GM18909 (cell line): ENCODE measurements at regions not wholly inside any gene's neighbourhood (a gene's known extent, or its start where the extent isn't known, plus 50 kb on each side); places are given as distances from the start of the nearest gene placed in this dataset.
"Not testable (repeated sequence)": the region's sequence is repeated elsewhere in the genome, so short reads cannot be mapped to it uniquely, and the experiment has no call there.

Experiments
- ATAC-seq: cut with Tn5 transposase; IDR thresholded peaks from one replicate; pipeline ENCODE4 v1.9.1; 2021; ENCODE audit warnings: mild to moderate bottlenecking; ENCODE audit not compliant: unreplicated experiment, poor library complexity

- ATAC-seq = no peak
Measured at GRCh38 chr3:124043023-124043422, 51.1 kb upstream of the ROPN1 start.

GRCh38 chr3:124044956-124045355 is 53.0 kb upstream of the ROPN1 start:
- ATAC-seq = no peak

DNA sequence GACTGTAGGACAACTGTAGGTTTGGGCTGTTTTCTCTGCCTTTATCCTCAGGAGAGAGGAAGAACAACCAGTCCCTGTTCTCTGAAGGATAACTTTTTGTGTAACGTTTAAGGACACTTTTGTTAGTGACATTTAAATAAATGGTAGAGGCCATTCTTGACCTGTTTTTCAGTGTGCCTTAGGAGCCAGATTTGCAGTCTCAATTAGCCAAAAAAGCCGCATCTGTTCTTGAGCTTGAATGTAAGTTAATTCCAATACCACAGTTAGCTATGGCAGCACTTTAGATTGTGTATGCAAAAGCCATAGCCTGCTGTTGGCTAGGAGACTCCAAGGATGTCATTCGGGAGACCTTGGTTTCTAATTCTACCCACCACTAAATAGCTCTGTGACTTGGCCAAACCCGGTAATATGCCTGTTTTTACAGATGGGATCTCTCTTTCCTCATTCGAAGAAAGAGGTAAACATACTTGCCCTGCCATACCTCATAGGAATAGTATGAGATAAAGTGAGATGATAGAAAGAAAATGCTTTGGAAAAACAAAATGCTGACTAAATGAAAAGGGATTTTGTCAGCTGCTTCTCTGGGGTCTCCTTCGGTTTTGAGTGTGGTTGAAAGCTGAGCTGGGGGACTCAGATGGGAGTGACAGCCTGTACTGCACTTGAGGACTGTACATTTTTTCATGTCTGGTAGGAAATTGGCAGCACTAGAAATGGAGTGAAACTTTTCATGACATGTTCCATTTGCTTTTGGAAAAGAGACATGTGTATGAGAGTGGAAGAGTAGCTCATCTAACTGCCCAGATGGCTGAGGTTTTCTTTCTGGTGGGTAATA is 57.3 kb upstream of the ROPN1 start:
- no peak for ATAC-seq

- ATAC-seq = no peak
Measured at GRCh38 chr3:124051636-124052035, 59.7 kb upstream of the ROPN1 start.

DNA sequence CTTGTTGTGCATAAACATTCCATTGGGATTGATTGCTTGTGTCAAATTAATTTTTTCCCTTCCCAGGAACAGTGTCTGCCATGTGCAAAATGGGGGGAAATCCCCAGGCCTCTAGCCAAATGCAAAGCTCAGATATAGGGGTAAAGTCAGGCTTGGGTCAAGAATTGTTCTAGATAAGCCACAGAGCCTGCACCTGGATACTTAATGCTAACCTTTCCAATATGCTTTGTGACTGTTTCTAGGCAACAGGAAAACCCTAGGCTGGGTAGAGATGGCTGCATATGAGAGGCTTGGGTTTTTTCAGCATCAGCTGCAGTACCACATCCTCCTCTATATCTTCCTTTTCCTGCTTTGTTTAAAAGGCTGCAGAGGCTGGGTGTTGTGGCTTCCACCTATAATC is 61.9 kb upstream of the ROPN1 start:
- no peak for ATAC-seq

- ATAC-seq = no peak
Measured at GRCh38 chr3:124056846-124057245, 64.9 kb upstream of the ROPN1 start.

DNA sequence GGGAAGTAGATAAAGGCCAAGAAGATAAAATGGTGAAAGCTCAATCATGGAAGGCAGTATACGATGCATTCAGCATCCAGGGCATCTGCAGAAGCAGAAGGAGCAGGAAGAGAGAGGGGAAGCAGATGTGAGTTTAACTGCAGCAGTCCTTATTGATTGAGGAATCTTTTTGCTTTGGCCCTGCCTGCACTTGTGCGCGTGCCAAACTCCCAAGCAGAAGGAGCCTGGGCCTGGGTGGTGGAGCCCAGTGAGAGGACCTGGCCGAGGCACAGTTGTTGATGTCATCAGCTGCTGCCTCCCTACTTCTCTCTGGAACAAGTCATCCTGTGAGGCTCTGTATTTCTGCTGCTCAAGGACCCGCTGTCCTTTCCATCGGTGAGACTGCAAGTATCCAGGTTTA is 65.5 kb upstream of the ROPN1 start:
- ATAC-seq = no peak

DNA sequence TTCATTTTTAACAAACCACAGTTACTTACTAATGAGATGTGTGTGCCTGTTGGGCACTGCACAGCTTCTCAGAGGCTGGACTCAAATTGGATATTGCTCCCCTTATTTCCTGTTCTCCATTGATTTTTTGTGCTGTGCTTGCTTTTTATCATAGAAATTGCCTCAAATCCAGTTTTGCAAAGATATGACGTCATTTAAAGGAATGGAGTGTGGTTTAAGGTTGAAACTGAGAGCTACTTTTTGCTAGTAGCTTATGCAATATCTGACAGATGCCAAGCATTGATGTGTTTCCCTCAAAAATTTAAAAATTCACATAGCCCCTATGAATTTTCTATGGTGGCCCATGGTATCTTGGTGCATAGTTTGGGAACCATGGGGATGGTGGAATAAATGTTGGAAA is 67.7 kb upstream of the ROPN1 start:
- no peak for ATAC-seq

- ATAC-seq = no peak
Measured at GRCh38 chr3:124063197-124063909, 71.4 kb upstream of the ROPN1 start.

- no peak for ATAC-seq
Measured at GRCh38 chr3:124064050-124064449, 72.1 kb upstream of the ROPN1 start.

- ATAC-seq = not testable (repeated sequence)
Measured at GRCh38 chr3:124066543-124066942, 74.6 kb upstream of the ROPN1 start.

GRCh38 chr3:124069706-124070105 is 77.8 kb upstream of the ROPN1 start:
- not testable (repeated sequence) for ATAC-seq

DNA sequence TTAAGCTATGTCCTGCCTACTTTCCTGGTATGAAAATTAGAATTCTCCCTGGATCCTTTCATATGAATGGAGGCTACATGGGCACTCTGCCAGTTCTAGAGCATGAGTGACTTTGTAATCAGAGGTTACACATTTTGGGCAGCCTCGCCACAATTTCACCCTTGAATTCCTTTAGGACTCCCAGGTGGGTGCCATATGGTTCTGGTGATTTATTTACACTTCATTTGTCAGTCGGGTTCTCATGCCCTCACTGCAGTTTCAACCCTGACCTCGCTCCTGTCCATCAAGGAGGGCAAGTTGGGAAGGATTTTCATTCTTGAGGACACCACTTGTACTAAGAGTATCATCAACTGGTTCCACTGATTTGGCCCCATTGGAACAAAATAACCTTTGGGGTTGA is 83.2 kb upstream of the ROPN1 start:
- ATAC-seq = not testable (repeated sequence)

GRCh38 chr3:124075753-124076152 is 83.8 kb upstream of the ROPN1 start:
- no peak for ATAC-seq

GRCh38 chr3:124076235-124076634 is 84.3 kb upstream of the ROPN1 start:
- ATAC-seq = no peak

DNA sequence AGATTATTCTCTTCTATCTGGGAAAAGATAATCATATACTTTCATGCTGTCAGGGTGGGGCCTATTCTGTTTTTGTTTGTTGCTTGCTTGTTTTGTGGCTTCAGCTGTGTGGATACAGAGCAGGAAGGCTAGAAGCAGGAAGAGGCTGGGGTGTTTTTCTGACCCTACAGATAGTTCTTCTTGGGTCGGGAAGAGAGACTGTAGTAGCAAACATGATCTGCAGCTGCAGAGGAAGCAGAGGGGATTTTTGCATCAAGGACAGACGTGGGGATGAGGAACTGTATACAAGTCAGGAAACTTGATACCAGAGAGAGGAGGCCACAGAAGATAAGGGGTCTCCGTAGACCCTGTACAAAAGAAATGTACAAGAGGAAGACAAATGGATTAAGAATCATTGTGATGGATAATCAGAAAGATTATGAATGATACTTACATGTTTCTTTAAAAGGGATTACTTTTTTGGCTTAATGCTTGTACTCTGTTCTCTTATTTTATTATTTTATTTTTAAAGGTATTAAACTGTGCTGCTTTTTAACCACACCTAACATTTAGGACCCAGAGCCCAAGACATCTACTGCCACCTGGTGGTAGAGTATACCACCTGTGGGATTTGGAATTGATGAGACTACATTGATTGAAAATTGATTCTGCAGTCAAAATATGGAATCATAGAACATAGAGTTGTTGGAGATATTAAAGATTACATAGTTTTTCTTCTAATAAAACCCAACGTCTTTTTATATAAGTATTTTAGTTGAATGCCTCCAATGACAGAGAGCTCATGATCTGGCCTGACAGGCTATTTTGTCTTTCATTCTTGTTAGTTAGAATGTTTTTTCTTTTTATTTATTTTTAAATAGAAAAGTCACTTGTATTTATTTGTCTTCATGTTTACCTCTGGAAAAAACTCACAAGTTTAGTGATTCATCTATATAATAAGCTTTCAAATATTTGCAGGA is 87.3 kb upstream of the ROPN1 start:
- ATAC-seq = no peak

DNA sequence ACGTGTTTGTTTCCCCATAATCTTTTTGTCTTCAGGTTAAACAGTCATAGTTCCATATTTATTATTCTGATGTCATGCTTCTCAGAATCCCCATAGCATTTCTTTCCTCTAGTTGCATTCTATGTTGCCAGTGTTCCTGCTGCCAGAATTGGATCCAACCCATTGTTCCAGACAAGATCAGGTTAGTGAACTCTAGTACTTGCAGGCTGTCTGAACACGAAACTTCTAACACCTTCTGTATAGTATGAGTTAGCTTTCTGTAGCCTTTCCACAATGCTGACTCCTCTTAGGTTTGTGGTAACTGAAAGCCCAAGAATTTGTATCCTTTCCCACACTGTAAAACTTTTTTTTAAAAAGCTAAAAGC is 88.0 kb upstream of the ROPN1 start:
- ATAC-seq = no peak

- no peak for ATAC-seq
Measured at GRCh38 chr3:124082343-124082742, 90.4 kb upstream of the ROPN1 start.

DNA sequence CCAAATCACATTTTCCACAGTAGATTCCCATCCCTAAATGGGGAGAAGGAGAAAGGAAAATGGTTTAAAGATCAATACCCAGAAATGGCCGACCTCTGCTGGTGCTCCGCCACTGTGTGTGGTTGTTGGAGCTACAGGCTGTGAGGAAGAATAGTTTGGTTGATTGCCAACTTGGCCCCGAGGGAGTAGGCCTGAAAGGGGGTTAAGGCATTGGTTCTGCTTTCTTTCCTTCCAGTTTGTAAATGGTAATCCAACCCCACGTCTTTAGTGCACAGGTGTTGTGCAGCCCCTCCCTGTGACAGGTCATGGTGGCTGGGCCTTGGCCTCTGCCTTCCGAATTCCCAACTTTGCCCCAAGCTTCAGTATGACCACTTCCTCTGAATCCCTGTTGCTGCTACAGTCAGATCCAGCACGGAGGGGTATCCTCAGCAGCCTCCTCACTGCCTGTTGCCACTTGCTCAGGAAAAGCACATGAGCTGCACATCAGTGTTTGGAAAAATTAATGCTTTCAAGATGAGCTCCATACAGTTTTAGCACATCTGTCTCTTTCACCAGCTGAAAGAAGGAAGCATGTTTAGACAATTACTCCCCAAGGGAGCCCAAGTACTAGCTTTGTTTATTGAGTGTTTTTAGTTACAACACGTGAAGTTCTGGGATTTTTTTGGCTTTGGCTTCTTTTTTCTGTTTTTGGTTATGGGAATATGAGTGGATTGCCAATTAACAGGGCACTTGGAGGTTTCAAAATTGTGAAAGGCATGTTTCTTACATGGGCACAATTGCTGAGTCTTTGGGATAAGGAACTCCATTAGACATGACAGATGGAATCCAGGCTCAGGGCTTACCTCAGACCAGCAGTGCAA is 92.3 kb upstream of the ROPN1 start:
- no peak for ATAC-seq

DNA sequence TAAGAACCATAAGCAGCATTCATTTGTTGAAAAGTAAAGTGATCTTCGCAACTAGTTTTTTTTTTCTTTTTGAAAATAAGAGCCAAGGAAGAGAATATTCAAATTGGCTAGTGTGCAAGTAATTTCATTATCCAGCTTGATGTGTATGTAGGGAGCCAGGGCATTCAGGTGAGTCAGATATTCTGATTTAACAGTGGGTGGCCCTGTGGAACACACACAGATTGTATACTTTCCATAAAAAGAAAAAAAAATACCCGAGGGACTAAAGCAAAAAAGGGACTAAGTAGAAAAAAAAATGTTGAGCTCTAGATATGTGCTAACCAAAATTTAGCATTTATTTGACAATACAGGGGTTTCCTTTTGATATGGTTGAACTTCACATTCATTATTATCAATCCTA is 96.9 kb upstream of the ROPN1 start:
- no peak for ATAC-seq
